PC-9 (cell line): ENCODE measurements at regions not wholly inside any gene's neighbourhood (a gene's known extent, or its start where the extent isn't known, plus 50 kb on each side); places are given as distances from the start of the nearest gene placed in this dataset.

Experiments used
- BruUV-seq: library from RNA; stranded (reverse); fragments of 400-500 nt; replicated peaks from 2 replicates; lab custom pipeline; 2021; lab: Mats Ljungman, UMichigan
- CTCF ChIA-PET: fragments of 300-600 bp; sonication (Branson Sonifier 250); formaldehyde crosslinking; loops from one replicate; lab custom pipeline; 2022; ENCODE audit warnings: antibody characterized with exemption; lab: Charles Lee
- POLR2A ChIA-PET: fragments of 300-600 bp; sonication (Branson Sonifier 250); formaldehyde crosslinking; loops from one replicate; lab custom pipeline; 2022; ENCODE audit warnings: antibody characterized with exemption; ENCODE audit not compliant: unreplicated experiment; lab: Charles Lee
- DNase-seq, 2 experiments: peaks; one replicate each; pipeline versions ENCODE4 v3.0.0 to v3.0.0-alpha.2; 2015 to 2022; ENCODE audit warnings: mixed read lengths in 1 of 2
- H2AFZ ChIP-seq: fragments of 200-600 bp; sonication (generic); 2 replicates; pipeline ENCODE4 v1.8.1; 2017; ENCODE audit warnings: antibody characterized with exemption
- H3F3A ChIP-seq: fragments of 200-600 bp; sonication (generic); 2 replicates; pipeline ENCODE4 v1.8.1; 2017; ENCODE audit warnings: antibody characterized with exemption, mild to moderate bottlenecking, low read depth; ENCODE audit not compliant: insufficient read depth
- H3K27ac ChIP-seq: fragments of 200-600 bp; sonication (generic); 2 replicates; pipeline ENCODE4 v1.6.1; 2016; ENCODE audit warnings: mixed run types
- H3K27me3 ChIP-seq: fragments of 200-600 bp; sonication (generic); 2 replicates; pipeline ENCODE4 v1.6.1; 2016; ENCODE audit warnings: low read depth, mixed run types; ENCODE audit not compliant: insufficient read depth
- H3K36me3 ChIP-seq: fragments of 200-600 bp; sonication (generic); 2 replicates; pipeline ENCODE4 v1.6.1; 2016; ENCODE audit warnings: low read depth, mixed run types
- H3K4me1 ChIP-seq: fragments of 200-600 bp; sonication (generic); replicated peaks from 2 replicates; pipeline ENCODE4 v1.6.1; 2016; ENCODE audit warnings: mixed run types; ENCODE audit not compliant: insufficient read depth
- H3K4me2 ChIP-seq: fragments of 200-600 bp; sonication (generic); 2 replicates; pipeline ENCODE4 v1.6.1; 2017; ENCODE audit warnings: mixed run types
- H3K4me3 ChIP-seq: fragments of 200-600 bp; sonication (generic); 2 replicates; pipeline ENCODE4 v1.6.1; 2016; ENCODE audit warnings: mixed run types
- H3K79me2 ChIP-seq: fragments of 200-600 bp; sonication (generic); 2 replicates; pipeline ENCODE4 v1.6.1; 2017; ENCODE audit warnings: low read depth, mixed run types
- H3K9me2 ChIP-seq: fragments of 200-600 bp; sonication (generic); 2 replicates; pipeline ENCODE4 v1.8.1; 2017; ENCODE audit warnings: mild to moderate bottlenecking; ENCODE audit not compliant: insufficient read depth
- H3K9me3 ChIP-seq: fragments of 200-600 bp; sonication (generic); 2 replicates; pipeline ENCODE4 v1.8.1; 2016; ENCODE audit warnings: low read depth; ENCODE audit not compliant: insufficient read depth
- H4K20me1 ChIP-seq: fragments of 200-600 bp; sonication (generic); 2 replicates; pipeline ENCODE4 v1.8.1; 2017; ENCODE audit not compliant: insufficient read depth
- CTCF ChIP-seq: fragments of 200-600 bp; sonication (generic); conservative IDR thresholded peaks from 2 replicates; pipeline ENCODE4 v1.6.1; 2017; ENCODE audit warnings: mixed run types, antibody characterized with exemption, mild to moderate bottlenecking, moderate library complexity
- EZH2 ChIP-seq: fragments of 200-600 bp; sonication (generic); IDR thresholded peaks from 2 replicates; pipeline ENCODE4 v1.8.0; 2017; ENCODE audit warnings: antibody characterized with exemption, low read depth
- intact Hi-C: fragments of 100-400 bp; cut with micrococcal nuclease; formaldehyde crosslinking; loops from one replicate; pipeline ENCODE4 v1.10.0; 2022; ENCODE audit not compliant: unreplicated experiment

GRCh38 chr9:1125741-1126140 lies 75.6 kb downstream of the DMRT2 start:
- TF ChIP-seq EZH2 (no peak), CTCF (no peak)
- H3K4me3 ChIP-seq: no peak overlapping the region
- no peaks in the 10 kb centered on the region for H3K4me1 ChIP-seq
- no peaks in the 10 kb centered on the region for H3F3A ChIP-seq
- no peaks in the 10 kb centered on the region for H3K9me2 ChIP-seq
- DNase-seq: no peak
- H4K20me1 ChIP-seq: no peaks in the 10 kb centered on the region
- no peaks in the 10 kb centered on the region for H3K27me3 ChIP-seq
- CTCF ChIA-PET: no interaction called here
- no peak overlapping the region for H2AFZ ChIP-seq
- POLR2A ChIA-PET: no interaction called here
- H3K36me3 ChIP-seq: no peaks in the 10 kb centered on the region
- intact Hi-C loops: no loop called here
- no peak overlapping the region for H3K27ac ChIP-seq
- H3K9me3 ChIP-seq: no peaks in the 10 kb centered on the region
- H3K4me2 ChIP-seq: no peak overlapping the region
- no TSS peak for BruUV-seq
- H3K79me2 ChIP-seq: no peaks in the 10 kb centered on the region

GRCh38 chr9:1128046-1128445 lies 77.9 kb downstream of the DMRT2 start:
- BruUV-seq: no TSS peak
- no peaks in the 10 kb centered on the region for H3F3A ChIP-seq
- POLR2A ChIA-PET: no interaction called here
- H3K27ac ChIP-seq: no peak overlapping the region
- no peaks in the 10 kb centered on the region for H3K4me1 ChIP-seq
- intact Hi-C loops: no loop called here
- no peaks in the 10 kb centered on the region for H3K27me3 ChIP-seq
- TF ChIP-seq CTCF (no peak), EZH2 (no peak)
- H3K9me2 ChIP-seq: no peaks in the 10 kb centered on the region
- no peak overlapping the region for H3K4me3 ChIP-seq
- no peaks in the 10 kb centered on the region for H3K9me3 ChIP-seq
- no peaks in the 10 kb centered on the region for H3K36me3 ChIP-seq
- no peaks in the 10 kb centered on the region for H3K79me2 ChIP-seq
- CTCF ChIA-PET: no interaction called here
- no peak for DNase-seq
- no peak overlapping the region for H2AFZ ChIP-seq
- H3K4me2 ChIP-seq: no peak overlapping the region
- no peaks in the 10 kb centered on the region for H4K20me1 ChIP-seq

GRCh38 chr9:1129382-1129781 lies 79.2 kb downstream of the DMRT2 start:
- no peak overlapping the region for H2AFZ ChIP-seq
- H3K36me3 ChIP-seq: no peaks in the 10 kb centered on the region
- ChIA-PET POLR2A (no interaction called here), CTCF (no interaction called here)
- no peaks in the 10 kb centered on the region for H3F3A ChIP-seq
- no peak for TF ChIP-seq CTCF
- TF ChIP-seq EZH2: no peak
- no peaks in the 10 kb centered on the region for H4K20me1 ChIP-seq
- no peaks in the 10 kb centered on the region for H3K9me3 ChIP-seq
- BruUV-seq: no TSS peak
- no peak overlapping the region for H3K27ac ChIP-seq
- no peaks in the 10 kb centered on the region for H3K27me3 ChIP-seq
- no peaks in the 10 kb centered on the region for H3K79me2 ChIP-seq
- intact Hi-C loops: no loop called here
- DNase-seq: no peak
- H3K9me2 ChIP-seq: no peaks in the 10 kb centered on the region
- H3K4me1 ChIP-seq: no peaks in the 10 kb centered on the region
- no peak overlapping the region for H3K4me2 ChIP-seq
- no peak overlapping the region for H3K4me3 ChIP-seq
